NCI-H146 (cell line): ENCODE measurements at regions not wholly inside any gene's neighbourhood (a gene's known extent, or its start where the extent isn't known, plus 50 kb on each side); places are given as distances from the start of the nearest gene placed in this dataset.

ENCODE experiments used
- DNase-seq: peaks from one replicate; lab custom pipeline; 2025; lab: John Stamatoyannopoulos, UW

DNA sequence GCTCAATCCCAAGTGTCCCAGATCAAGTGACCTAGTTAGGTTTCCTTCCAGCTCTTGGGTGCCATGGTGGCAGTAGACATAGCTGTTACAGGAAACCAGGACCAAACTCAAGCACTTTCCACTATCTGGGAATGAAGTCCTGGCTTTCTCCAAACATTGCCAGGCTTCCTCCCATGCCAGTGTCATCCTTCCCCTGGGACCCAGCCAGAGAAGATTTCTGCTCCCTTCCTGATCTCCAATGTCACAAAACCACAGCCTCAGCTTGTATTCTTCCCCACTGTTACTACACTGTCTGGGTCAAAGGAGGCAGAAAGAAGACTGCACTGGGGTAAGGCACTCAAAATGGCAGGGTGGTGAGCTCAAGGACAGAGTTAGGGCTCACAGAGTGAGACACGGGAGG, 347.1 kb downstream of the TNS1 start:
- no peak for DNase-seq

DNA sequence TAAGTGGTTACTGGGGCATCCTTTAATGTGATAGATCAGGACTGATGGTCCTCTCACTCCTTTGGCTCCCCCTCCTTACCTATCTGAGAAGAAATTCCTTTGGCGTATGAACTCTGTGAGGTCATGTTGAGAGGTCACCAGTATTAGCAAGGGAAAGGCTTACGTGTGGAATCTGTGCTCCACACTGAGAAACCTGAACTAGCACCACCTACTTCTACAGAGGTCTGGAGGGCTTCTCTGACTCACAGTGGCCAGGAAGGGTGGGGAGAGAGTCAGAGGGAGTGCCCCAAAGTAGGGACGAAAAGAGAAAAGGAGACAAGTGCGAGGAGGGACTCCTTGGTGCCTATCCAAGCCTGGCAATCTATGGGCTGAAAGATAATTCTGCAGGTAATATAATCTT, 348.6 kb downstream of the TNS1 start:
- no peak for DNase-seq

DNA sequence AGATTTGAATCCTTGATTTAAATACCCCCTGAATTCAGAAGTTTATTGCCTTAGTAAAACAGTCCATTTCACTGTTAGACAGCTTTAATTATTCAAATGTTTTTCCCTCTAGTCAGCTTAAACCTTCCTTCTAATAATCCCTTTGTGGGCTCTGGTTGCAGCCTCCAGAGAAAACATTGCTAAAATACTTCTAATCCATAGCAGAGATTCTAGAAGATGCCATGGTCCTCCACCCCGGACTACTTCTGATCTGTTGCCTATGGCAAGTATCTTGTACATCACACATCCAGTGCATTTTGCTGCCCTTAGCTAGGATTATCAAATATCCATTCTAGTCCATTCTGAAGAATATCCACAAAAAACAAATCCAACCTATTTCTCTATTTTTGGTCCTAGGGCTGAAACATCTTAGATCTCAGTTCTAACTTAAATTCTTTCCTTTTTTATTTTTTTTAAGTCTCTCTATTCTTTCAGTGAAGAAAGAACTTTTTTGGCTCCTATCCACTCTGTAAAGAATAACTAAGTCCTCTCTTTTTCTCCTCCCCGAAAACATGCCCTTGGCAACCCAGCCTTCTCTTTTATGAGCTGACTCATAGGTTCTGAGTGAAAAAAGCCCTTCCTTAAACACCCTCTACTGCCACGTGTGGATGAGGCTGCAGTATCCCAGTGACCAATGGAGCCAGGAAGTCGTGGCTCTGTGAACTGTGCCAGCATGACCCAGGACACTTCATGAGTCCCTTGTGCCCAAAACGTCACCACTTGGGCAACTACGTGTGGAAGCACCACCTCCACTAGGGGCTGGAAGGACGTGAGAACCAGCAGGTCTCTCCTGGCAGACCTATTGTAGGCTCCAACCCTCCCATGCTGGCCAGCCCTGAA, 349.8 kb downstream of the TNS1 start:
- DNase-seq, result no peak

DNA sequence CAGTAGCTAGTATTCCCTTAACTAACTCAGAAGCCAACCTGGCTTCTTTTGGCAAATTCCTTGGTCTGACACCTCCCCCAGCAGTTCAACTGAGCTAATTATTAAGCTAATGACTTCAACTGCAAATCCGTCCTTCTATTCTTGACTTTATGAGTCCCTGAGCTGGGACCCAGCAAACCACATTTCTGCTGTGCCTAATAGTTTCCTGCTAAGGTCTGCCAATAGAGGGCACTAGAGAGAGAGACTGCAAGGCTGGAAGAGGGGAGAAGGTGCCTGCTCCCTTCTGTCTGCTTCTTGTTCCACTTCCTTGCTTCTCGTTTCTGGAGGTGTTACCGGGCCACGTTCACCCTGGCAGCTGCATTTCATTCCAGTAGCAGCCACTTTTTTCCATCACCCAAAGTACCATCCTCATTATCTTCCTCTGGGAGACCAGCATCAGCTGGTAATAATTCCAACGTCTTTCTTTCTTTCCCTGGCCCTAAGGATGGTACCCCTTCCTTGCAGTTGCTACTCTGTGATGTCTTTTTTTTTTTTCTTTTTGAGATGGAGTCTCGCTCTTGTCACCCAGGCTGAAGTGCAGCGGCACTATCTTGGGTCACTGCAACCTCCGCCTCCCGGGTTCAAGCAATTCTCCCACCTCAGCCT, 352.0 kb downstream of the TNS1 start:
- DNase-seq, result peak; percentile 34

DNA sequence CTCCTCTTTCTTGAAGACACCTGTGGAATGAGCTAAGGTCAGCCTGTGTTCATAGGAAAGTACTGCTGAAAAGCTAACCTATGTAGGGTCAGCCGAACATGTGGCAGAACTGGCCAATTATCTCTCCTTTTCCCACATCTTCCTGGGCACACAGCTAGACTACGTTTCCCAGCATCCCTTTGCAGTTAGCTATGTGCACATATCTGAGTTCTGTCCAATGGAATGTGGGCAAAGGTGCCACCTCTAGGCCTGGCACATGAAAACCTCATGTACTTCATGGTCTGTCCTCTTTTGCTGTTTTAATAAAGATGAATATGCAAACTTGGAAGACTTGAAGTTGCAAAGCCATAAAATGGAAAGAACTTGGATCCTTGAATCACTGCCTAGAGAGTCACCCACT, 352.6 kb downstream of the TNS1 start:
- DNase-seq, result no peak

DNA sequence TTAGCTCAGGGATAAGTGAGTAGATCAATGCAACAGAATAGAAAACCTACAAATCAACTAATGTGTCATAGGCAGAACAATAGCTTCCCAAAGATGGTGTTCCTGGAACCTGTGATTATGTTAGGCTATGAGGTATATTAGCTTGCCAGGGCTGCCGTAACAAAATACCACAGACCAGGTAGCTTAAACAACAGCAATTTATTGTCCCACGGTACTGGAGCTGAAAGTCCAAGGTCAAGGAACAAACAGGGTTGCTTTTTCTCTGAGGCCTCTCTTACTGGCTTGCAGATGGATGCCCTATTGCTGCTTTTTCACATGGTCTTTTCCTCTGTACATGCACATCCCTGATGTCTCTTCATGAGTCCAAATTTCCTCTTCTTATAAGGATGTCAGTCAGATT, 354.9 kb downstream of the TNS1 start:
- DNase-seq, result no peak

DNA sequence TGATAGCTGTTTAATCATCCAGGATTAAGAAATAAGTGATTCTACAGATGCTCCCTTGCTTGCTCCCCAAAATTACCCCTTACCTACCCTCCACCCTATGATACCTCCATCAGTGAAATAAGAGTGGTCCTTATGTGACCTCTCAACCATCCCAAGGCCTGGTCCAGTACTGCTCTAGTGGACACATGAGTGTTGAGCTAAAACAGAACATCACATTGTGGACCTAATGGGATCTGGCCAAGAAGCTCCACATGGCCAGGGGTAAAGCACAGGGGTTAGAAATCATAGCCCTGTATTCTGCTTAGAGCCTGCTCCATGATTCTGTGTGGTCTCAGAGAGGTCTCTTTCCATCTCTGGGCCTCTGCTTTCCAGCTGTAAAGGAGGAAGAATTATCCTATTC, 355.6 kb downstream of the TNS1 start:
- DNase-seq, result no peak

DNA sequence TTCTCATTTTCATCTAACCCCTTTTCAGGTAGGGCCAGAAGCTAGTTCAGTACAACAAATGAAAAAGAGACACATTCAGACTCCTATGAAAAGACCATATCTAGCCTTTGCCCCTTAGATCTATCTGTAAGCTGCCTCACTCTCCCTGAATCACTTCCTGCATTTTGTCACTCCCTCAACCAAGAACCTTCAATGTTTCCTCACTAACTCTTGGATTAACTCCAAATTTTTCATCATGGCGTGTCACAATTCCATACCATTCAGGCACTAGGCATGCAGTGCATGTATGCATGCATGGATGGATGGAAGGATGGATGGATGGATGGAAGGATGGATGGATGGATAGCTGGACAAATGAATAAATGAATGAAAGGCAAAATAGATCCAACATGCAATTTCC, 356.9 kb downstream of the TNS1 start:
- DNase-seq, result no peak

DNA sequence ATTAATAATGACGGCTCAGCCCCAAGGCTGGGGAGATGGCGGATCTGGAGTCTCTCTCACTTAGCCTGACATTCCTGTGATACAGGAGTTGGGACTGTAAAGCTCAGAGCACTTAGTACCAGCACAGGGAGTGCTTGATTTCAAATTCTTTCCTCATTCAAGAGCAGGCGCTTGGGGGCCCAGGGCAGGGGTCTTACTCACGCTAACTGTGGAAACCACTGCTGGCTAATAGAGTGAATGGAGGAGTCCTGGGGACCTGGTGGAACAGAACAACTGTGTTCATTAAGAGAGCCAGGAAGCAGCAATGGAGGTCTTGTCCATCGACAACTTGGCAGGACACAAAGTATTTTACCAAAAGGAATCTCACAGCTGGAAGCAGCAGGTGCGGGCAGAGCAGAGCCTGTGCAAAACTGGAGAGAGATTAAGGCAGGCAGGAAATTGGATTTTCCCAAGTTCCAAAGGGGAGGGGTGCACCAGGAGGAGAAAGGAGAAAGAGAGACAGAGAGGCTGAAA, 358.9 kb downstream of the TNS1 start:
- DNase-seq, result no peak

DNA sequence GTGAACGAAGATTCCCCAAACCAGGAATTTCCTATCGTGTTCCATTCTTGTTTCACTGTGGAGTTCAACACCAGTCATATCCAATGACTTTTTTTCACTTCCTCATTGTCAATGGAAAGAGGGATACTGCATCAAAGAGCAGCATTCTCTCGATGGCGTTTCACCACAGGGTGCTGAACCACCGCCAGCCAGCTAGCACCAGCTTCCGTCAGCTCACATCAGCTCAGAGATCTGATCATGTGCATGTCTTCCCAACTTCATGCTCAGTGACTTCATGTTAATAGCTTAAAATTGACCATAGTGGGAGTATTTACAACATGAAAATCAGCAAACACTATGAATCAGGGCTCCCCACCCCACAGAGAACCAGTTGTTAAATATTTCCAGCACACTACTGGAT, 359.9 kb downstream of the TNS1 start:
- DNase-seq, result no peak

DNA sequence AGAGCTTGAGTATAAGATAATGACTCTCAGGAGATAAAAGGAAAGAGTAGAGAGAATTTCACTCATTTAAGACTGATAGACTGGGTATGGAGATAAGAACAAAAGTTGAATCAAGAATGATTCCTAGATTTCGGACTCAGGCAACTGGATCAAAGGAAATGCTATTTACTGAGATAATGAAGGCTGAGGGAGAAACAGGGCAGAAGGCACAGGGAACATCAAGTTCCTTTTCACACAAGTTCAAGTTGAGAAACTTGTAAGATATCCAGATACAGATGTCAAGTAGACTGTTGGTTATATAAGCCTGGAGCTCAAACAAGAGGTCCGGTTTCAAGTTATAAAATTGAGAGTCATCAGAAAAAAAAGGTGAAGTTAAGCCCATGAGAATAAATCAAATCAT, 360.8 kb downstream of the TNS1 start:
- DNase-seq, result no peak

DNA sequence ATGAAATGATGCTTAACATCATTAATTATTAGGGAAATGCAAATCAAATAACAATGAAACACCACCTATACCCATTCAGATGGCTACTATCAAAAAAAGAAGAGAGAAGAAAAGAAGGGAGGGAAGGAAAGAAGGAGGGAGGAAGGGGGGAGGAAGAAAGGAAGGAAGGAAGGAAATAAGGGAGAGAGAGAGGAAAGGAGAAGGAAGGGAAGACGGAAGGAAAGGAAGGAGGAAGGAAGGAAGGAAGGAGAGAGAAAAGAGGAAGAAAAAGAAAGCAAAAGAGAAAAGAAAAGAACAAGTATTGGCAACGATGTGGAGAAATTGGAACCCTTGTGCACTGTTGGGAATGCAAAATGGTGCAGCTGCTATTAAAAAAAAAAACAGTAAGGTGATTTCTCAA, 363.3 kb downstream of the TNS1 start:
- no peak for DNase-seq

DNA sequence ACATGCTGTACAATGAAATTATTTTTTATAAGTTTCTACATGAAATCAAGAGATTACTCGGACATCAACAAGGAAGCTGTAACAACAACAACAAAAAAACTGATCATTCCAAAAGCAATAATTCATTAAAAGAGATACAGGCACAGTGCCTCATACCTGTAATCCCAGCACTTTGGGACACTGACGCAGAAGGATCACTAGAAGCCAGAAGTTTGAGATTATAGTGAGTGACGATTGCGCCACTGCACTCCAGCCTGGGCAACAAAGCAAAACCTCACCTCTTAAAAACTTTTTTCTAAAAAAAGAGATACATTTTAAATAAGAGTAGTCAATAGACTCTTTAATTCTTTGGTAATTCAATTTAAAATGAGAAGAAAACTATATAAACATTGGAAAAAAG, 364.3 kb downstream of the TNS1 start:
- no peak for DNase-seq

DNA sequence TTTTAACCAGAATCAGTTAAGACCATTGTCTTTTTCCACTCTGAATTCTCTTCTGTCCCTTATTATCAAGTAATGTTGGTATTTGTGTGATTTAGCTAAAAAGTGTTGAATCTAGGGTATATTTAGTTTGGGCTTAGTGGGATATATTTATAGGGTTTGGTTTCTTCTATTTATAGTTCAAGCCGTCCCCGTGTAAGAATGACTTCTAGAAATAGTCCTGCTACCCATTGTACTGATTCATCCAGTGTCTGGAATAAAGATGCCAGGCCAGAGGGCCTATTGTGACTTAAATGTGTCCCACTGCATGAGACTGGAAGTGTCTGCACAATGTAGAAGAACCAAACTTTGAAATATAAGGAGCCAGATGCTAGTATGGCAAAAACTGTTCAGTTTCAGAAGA, 364.8 kb downstream of the TNS1 start:
- no peak for DNase-seq

DNA sequence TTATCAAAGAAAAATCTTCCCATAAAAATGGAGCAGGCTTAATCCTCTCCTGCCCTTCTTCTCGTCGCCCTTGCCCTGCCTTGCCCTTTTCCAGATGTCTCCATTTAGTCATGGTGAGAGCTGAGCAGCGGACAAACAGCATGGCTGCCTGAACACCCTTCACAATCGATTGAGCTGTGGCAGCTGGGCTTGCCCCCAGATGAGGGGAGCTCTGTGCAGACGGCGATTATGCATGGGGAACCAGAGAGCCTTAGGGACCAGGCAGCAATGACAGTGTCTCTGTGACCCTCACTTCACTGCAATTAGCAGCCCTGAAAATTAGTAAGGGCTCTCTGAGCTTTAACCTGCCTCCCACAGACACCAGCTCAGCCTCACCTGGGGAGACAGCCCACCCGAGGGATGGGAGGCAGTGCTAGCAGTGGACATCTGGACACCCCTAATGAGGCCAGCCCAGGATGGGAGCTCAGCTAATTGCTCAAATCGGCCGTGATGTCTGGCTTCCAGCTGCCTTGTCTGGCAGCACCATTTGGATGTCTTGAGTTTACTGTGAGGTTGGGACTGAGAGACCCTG, 365.7 kb downstream of the TNS1 start:
- DNase-seq, result no peak

DNA sequence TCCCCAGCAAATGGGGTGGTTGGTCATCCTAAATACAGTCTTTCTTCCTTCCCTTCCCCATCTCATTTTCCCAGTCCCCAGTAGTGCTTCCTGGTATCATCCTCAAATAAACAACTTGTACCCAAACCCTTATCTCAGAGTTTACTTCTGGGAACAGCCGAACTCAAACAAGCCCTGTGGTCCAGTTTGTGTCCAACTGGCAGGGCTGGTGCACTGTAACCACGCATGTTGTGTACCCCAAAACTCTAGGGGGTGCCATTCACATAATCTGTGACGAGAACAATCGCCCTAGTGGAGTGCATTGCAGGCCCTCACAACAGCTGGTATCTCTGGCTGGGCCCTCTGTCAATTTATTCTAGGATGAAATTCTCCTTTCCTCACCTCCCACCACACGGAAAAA, 366.2 kb downstream of the TNS1 start:
- DNase-seq, result no peak

DNA sequence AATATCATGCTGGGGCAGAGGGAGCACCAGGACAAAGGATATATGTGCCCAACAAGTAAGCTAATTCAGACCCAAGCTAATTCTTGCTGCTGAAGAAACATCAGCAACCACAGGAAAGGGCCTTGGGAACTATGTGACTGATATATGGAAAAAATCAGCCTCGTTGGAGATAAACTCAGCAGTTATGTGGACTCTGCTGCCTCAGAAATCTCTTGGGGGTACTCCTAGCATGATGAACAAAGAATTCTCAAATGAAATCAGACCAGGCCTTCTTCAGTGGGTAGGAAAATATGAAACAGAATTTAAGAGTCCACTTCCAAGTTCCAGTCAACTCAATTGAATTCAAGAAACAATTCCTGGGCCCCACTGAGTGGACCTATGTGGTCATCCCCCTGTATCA, 367.9 kb downstream of the TNS1 start:
- DNase-seq, result no peak

DNA sequence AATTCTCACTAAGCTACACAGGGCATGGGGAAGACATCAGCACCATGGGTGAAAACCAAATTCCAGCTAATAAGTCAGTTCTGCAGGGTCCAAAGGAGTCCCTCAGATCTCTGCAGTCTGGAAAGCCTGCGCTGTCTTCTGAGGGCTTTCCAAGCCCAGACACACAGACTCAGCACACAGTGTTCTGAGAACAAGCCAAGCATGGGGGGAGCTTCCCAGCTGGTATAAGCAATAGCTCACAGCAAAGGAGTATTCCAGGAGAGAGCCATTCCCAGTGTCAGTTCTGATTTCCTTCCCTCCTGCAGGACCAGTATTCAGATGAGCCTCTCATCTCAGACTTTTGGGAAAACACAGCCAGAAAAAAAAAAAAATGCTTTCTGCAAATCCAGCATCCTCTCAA, 370.8 kb downstream of the TNS1 start:
- DNase-seq, result no peak

DNA sequence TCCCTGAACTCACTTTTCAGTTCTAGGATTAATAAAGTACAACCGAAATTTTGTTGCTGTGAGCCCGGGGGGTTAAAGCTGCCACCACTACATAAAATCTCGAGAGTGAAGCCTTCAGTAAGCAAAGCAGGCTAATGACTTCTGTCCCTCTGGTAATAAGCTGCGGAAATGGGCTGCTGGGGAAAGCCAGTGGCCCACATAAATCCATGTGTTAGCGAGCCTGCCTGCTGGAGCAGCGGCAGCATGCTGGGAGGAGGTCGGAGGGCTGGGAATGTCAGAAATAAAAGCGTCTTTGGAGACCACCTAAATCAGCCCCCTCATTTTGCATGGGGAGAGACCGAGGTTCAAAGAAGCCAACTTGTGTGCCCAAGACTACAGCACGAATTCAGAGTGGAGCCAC, 371.7 kb downstream of the TNS1 start:
- DNase-seq, result no peak

DNA sequence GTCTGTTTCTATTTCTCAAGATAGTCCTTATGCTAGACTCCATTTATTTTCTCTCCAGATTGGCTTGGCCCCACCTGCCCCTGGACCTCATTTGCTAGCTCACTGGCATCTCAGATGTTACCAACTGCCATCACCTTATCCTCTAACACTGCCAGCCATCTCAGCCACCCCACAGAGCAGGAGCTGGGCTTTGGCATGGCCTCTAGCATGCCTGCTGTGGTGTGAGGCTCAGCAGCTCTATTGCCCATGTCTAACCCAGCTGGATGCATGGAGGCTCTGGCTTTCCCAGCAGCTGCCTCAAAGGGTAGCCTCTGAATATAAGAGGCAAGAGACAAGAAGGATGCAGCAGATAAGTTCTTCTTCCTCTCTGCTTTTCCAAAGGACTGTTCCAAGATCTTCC, 373.4 kb downstream of the TNS1 start:
- no peak for DNase-seq

DNA sequence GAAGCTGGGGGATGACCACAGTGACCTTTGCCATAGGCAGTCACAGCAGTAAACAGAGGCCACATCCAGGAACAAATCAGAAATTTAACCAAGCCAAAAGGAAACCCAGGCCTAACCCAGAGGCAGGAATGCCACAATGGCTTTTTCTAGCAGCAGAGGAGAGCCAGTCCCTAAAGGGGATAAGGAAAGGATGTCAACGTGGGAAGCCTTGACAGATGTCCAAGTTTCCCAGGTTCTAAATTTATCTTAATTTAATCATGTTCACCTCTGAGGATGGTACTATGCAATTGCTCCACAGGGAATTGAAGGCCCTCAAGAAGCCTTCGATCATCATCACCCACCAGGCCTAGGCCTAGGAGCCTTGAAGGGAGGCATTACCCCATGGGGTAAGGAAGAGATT, 374.7 kb downstream of the TNS1 start:
- no peak for DNase-seq

DNA sequence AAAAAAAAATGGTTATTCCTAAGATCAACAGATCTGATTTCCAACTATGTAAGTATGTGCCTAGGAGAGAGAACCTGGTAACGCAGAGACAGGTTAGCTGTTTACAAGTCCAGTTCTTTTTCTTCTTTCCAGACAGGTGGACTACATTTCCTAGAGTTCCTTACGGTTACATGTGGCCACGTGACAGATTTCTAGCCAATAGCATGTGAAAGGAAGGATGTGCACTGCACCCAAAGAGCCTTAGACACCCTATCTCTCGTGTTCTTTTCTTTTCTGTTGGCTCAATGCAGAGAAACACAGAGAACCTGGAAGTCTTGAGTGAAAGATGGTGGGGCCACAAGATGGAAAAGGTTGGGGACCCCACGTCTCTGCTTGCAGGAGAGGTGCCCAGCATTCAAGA, 375.9 kb downstream of the TNS1 start:
- DNase-seq, result no peak

DNA sequence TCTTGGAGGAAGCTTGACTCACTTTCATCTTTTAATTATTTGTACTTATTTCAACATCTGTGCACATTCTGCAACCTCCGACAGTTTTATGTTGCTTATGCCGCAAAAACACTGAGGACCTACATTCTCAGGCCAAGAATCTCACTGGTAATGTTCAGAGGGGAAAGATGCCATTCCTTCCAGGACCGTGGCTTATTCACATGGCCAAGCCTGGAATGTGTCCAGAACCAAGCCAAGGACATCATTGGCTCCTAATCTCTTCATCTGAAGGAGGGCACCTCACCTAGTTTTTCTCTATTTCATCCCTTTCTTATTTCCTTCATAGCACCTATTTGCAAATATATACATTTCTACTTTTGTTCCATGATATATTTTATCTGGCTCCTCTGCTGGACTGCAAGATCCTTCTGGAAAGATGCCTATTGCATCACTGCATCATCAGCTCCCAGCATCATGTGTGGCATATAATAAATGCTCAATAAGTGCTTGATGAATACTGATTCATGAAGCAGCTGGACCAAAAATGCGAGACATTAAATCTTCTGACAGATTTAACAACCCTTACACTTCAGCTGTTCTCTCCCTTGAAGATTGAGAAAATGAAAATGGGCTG, 377.1 kb downstream of the TNS1 start:
- no peak for DNase-seq
